NCI-H82 treated with DMSO at 0.1 percent for 48 hours (cell line): ENCODE measurements at regions not wholly inside any gene's neighbourhood (a gene's known extent, or its start where the extent isn't known, plus 50 kb on each side); places are given as distances from the start of the nearest gene placed in this dataset.
"Not testable (repeated sequence)": the region's sequence is repeated elsewhere in the genome, so short reads cannot be mapped to it uniquely, and the experiment has no call there.

Source experiments
- DNase-seq: peaks from one replicate; lab custom pipeline; 2025; ENCODE audit not compliant: unreplicated experiment; lab: John Stamatoyannopoulos, UW

GRCh38 chr7:45401851-45402250 is 172.3 kb upstream of the ADCY1 start:
- no peak for DNase-seq

- no peak for DNase-seq
Observed at GRCh38 chr7:45402480-45403218, 171.5 kb upstream of the ADCY1 start.

GRCh38 chr7:45404622-45405021 is 169.5 kb upstream of the ADCY1 start:
- no peak for DNase-seq

GRCh38 chr7:45407730-45408408 is 166.3 kb upstream of the ADCY1 start:
- DNase-seq: no peak

GRCh38 chr7:45408409-45408737 is 165.8 kb upstream of the ADCY1 start:
- no peak for DNase-seq

- no peak for DNase-seq
Observed at GRCh38 chr7:45410893-45411292, 163.3 kb upstream of the ADCY1 start.

- no peak for DNase-seq
Observed at GRCh38 chr7:45413419-45413818, 160.7 kb upstream of the ADCY1 start.

- DNase-seq: no peak
Observed at GRCh38 chr7:45414226-45414625, 159.9 kb upstream of the ADCY1 start.

GRCh38 chr7:45415265-45415664 is 158.9 kb upstream of the ADCY1 start:
- DNase-seq: peak; percentile 4

GRCh38 chr7:45416846-45417245 is 157.3 kb upstream of the ADCY1 start:
- DNase-seq: no peak

- no peak for DNase-seq
Observed at GRCh38 chr7:45417268-45417667, 156.9 kb upstream of the ADCY1 start.

GRCh38 chr7:45417735-45418134 is 156.4 kb upstream of the ADCY1 start:
- DNase-seq: no peak

GRCh38 chr7:45420843-45421495 is 153.2 kb upstream of the ADCY1 start:
- no peak for DNase-seq

GRCh38 chr7:45421806-45422205 is 152.4 kb upstream of the ADCY1 start:
- no peak for DNase-seq

GRCh38 chr7:45430397-45430796 is 143.8 kb upstream of the ADCY1 start:
- DNase-seq: no peak

- no peak for DNase-seq
Observed at GRCh38 chr7:45434167-45434784, 139.9 kb upstream of the ADCY1 start.

GRCh38 chr7:45435131-45435530 is 139.0 kb upstream of the ADCY1 start:
- DNase-seq: no peak

GRCh38 chr7:45435846-45436245 is 138.3 kb upstream of the ADCY1 start:
- no peak for DNase-seq

- not testable (repeated sequence) for DNase-seq
Observed at GRCh38 chr7:45440776-45441175, 133.4 kb upstream of the ADCY1 start.

GRCh38 chr7:45443263-45443662 is 130.9 kb upstream of the ADCY1 start:
- DNase-seq: no peak

- no peak for DNase-seq
Observed at GRCh38 chr7:45446195-45446944, 127.8 kb upstream of the ADCY1 start.
